Muscle of leg (tissue), 3 donors: ENCODE measurements at regions not wholly inside any gene's neighbourhood (a gene's known extent, or its start where the extent isn't known, plus 50 kb on each side); places are given as distances from the start of the nearest gene placed in this dataset.
A peak's percentile ranks its signal among the peaks of the same experiment; 100 is the strongest.

Experiments used
- DNase-seq: peaks from one replicate; pipeline ENCODE4 v3.0.0; 2013
- H3K27ac ChIP-seq: one replicate; pipeline ENCODE4 v1.5.1; 2013; ENCODE audit warnings: mild to moderate bottlenecking, low read length, control low read depth
- H3K27me3 ChIP-seq: one replicate; pipeline ENCODE4 v1.6.1; 2013; ENCODE audit warnings: low read length; ENCODE audit not compliant: control insufficient read depth, insufficient read depth
- H3K36me3 ChIP-seq: one replicate; pipeline ENCODE4 v1.6.1; 2013; ENCODE audit warnings: low read length; ENCODE audit not compliant: control insufficient read depth, insufficient read depth
- H3K4me1 ChIP-seq: one replicate; pipeline ENCODE4 v1.6.1; 2013; ENCODE audit warnings: low read length; ENCODE audit not compliant: control insufficient read depth, insufficient read depth
- H3K4me3 ChIP-seq: one replicate; pipeline ENCODE4 v1.5.1; 2013; ENCODE audit warnings: low read length, control low read depth
- H3K9me3 ChIP-seq: replicated peaks from 2 replicates; pipeline ENCODE4 v1.6.1; 2013; ENCODE audit warnings: low read depth, low read length; ENCODE audit not compliant: control insufficient read depth
- WGBS: methylation state at CpG from one replicate; pipeline ENCODE4 v1.1.5; 2013; ENCODE audit warnings: missing lambda C conversion rate; ENCODE audit not compliant: insufficient coverage; 5-methylcytosine and 5-hydroxymethylcytosine counted together

GRCh38 chr2:11987151-11987550, 240.7 kb downstream of the LPIN1 start:
- Histone ChIP-seq H3K36me3 (no peaks in the 10 kb centered on the region), H3K27ac (no peak overlapping the region), H3K4me3 (no peak overlapping the region), H3K9me3 (no peaks in the 10 kb centered on the region), H3K27me3 (peaks cover 10% of the 10 kb centered on the region), H3K4me1 (peaks cover 22% of the 10 kb centered on the region)
- WGBS, result 86% methylated on average over 3 of the region's 3 CpGs
- DNase-seq, result no peak

- peak overlapping the region; percentile 72 for H3K27ac ChIP-seq
- DNase-seq, result peak; percentile 98
- peaks cover 17% of the 10 kb centered on the region for H3K4me1 ChIP-seq
- H3K27me3 ChIP-seq, result peaks cover 10% of the 10 kb centered on the region
- no peaks in the 10 kb centered on the region for H3K36me3 ChIP-seq
- 40% methylated on average over 1 of the region's 14 CpGs for WGBS
- H3K4me3 ChIP-seq, result no peak overlapping the region
- H3K9me3 ChIP-seq, result no peaks in the 10 kb centered on the region
Measured at GRCh38 chr2:11988691-11989353, 242.4 kb downstream of the LPIN1 start.

GRCh38 chr2:11989354-11989703, 242.9 kb downstream of the LPIN1 start:
- peaks cover 10% of the 10 kb centered on the region for H3K27me3 ChIP-seq
- no peak overlapping the region for H3K4me3 ChIP-seq
- H3K36me3 ChIP-seq, result no peaks in the 10 kb centered on the region
- H3K9me3 ChIP-seq, result no peaks in the 10 kb centered on the region
- no peak for DNase-seq
- 57% methylated on average over 1 of the region's 2 CpGs for WGBS
- peak overlapping the region; percentile 72 for H3K27ac ChIP-seq
- H3K4me1 ChIP-seq, result peaks cover 13% of the 10 kb centered on the region

DNA sequence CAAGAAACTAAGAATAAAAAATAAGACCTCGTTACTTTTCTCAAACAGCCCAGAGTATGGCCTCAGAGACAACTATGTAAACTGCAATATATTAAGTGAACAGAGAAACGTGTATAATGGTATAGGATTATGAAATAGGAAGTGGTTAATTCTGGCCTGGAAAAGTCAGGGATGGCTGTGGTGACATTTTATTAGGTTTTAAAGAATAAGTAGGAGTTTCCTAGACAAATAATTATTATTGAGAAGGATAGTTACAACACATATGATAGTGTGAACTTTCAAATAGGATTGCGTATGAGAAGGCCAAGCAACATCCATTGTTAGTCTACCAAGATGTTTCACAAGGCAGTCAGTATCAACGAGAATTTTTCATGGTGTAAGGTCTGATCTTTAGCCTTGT, 244.1 kb downstream of the LPIN1 start:
- Histone ChIP-seq H3K4me1 (peaks cover 9% of the 10 kb centered on the region), H3K36me3 (no peaks in the 10 kb centered on the region), H3K27ac (no peak overlapping the region), H3K27me3 (peaks cover 3% of the 10 kb centered on the region), H3K9me3 (peaks cover 3% of the 10 kb centered on the region), H3K4me3 (no peak overlapping the region)
- no CpG with 5 or more reads among the region's 4 CpGs for WGBS
- DNase-seq, result no peak

DNA sequence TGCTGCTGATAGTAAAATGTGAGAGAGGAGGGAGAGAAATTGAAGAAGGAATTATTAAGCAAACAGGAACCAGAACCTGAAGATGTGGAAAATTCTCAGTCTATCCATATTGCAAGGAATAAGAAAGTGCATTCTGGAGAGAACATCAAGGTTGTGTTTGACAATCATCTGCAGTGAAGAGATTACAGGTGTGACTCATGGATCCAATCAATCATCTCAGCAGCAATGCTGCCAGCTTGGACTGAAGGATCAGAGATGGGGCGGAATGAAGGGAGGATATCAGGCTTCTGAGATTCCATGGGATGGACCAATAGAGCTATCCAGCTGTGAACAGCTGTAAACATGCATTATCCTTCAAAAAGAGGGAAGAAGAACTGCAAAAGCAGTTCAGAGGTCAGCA, 247.3 kb downstream of the LPIN1 start:
- 100% methylated on average over 1 of the region's 1 CpG for WGBS
- Histone ChIP-seq H3K4me1 (peaks cover 5% of the 10 kb centered on the region), H3K9me3 (peaks cover 3% of the 10 kb centered on the region)

GRCh38 chr2:11995456-11995855, 249.0 kb downstream of the LPIN1 start:
- no peaks in the 10 kb centered on the region for H3K36me3 ChIP-seq
- H3K9me3 ChIP-seq, result peaks cover 3% of the 10 kb centered on the region
- H3K27me3 ChIP-seq, result no peaks in the 10 kb centered on the region
- DNase-seq, result peak; percentile 89
- no peak overlapping the region for H3K4me3 ChIP-seq
- no peak overlapping the region for H3K27ac ChIP-seq
- H3K4me1 ChIP-seq, result peaks cover 2% of the 10 kb centered on the region

More for the DNA sequence above, 247.3 kb downstream of the LPIN1 start:
- peaks cover 3% of the 10 kb centered on the region for H3K27me3 ChIP-seq
- H3K27ac ChIP-seq, result no peak overlapping the region
- no peak for DNase-seq
- H3K36me3 ChIP-seq, result no peaks in the 10 kb centered on the region
- no peak overlapping the region for H3K4me3 ChIP-seq

GRCh38 chr2:11996618-11997017, 250.2 kb downstream of the LPIN1 start:
- Histone ChIP-seq H3K27ac (no peak overlapping the region), H3K27me3 (no peaks in the 10 kb centered on the region), H3K36me3 (no peaks in the 10 kb centered on the region), H3K9me3 (peaks cover 3% of the 10 kb centered on the region), H3K4me3 (no peak overlapping the region), H3K4me1 (peaks cover 2% of the 10 kb centered on the region)
- DNase-seq, result peak; percentile 88

- Histone ChIP-seq H3K9me3 (peaks cover 3% of the 10 kb centered on the region), H3K27ac (no peak overlapping the region), H3K27me3 (no peaks in the 10 kb centered on the region), H3K4me1 (peaks cover 2% of the 10 kb centered on the region), H3K4me3 (no peak overlapping the region), H3K36me3 (no peaks in the 10 kb centered on the region)
- no peak for DNase-seq
Measured at GRCh38 chr2:11997142-11997541, 250.7 kb downstream of the LPIN1 start.

DNA sequence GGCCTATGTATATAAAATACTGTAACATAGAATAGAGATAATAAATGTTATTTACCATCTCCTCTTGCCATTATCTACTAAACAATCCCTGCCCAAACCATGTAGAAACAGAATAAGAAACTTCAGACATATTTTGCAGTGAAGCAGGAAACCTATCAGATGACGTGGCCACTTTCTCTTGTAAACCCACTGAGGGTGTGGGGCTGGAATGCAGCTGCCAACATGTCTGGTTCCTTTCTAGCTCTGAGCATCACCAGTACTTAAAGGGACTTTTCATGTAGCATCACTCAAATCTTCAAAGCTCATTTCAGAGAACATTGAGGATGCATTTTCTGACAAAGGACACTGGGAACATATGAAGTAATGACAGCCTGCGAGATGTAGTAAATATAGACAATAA, 251.8 kb downstream of the LPIN1 start:
- Histone ChIP-seq H3K27me3 (peaks cover 2% of the 10 kb centered on the region), H3K4me1 (peaks cover 2% of the 10 kb centered on the region), H3K36me3 (no peaks in the 10 kb centered on the region), H3K27ac (no peak overlapping the region), H3K9me3 (peaks cover 3% of the 10 kb centered on the region), H3K4me3 (no peak overlapping the region)
- no CpG with 5 or more reads among the region's 2 CpGs for WGBS
- DNase-seq, result no peak

- Histone ChIP-seq H3K27ac (no peak overlapping the region), H3K27me3 (peaks cover 2% of the 10 kb centered on the region), H3K36me3 (no peaks in the 10 kb centered on the region), H3K4me1 (peaks cover 2% of the 10 kb centered on the region), H3K9me3 (peaks cover 3% of the 10 kb centered on the region), H3K4me3 (no peak overlapping the region)
- no CpG with 5 or more reads among the region's 4 CpGs for WGBS
- no peak for DNase-seq
Measured at GRCh38 chr2:11998626-11999378, 252.4 kb downstream of the LPIN1 start.
